Trophoblast cell (in vitro differentiated cells and primary cell): ENCODE measurements at regions not wholly inside any gene's neighbourhood (a gene's known extent, or its start where the extent isn't known, plus 50 kb on each side); places are given as distances from the start of the nearest gene placed in this dataset.
A peak's percentile ranks its signal among the peaks of the same experiment; 100 is the strongest.

ENCODE experiments used
- DNase-seq, 2 donors: peaks; one replicate each; pipeline ENCODE4 v3.0.0-alpha.2; 2016
- H2AFZ ChIP-seq: 2 replicates; pipeline ENCODE4 v1.6.1; 2013; ENCODE audit warnings: low read length, moderate library complexity, mild to moderate bottlenecking; ENCODE audit not compliant: insufficient read depth, poor library complexity
- H2AK5ac ChIP-seq: 2 replicates; pipeline ENCODE4 v1.6.1; 2013; ENCODE audit warnings: mild to moderate bottlenecking, low read length
- H2BK120ac ChIP-seq: 2 replicates; pipeline ENCODE4 v1.6.1; 2013; ENCODE audit warnings: low read length, mild to moderate bottlenecking, moderate library complexity; ENCODE audit not compliant: insufficient read depth, poor library complexity
- H2BK12ac ChIP-seq: 2 replicates; pipeline ENCODE4 v1.6.1; 2013; ENCODE audit warnings: mild to moderate bottlenecking, low read length, moderate library complexity
- H2BK5ac ChIP-seq: 2 replicates; pipeline ENCODE4 v1.6.1; 2013; ENCODE audit warnings: low read length, low read depth, moderate library complexity, mild to moderate bottlenecking; ENCODE audit not compliant: poor library complexity
- H3K14ac ChIP-seq: 2 replicates; pipeline ENCODE4 v1.6.1; 2013; ENCODE audit warnings: mild to moderate bottlenecking, low read length
- H3K18ac ChIP-seq: 2 replicates; pipeline ENCODE4 v1.6.1; 2013; ENCODE audit warnings: mild to moderate bottlenecking, low read length
- H3K23ac ChIP-seq: 2 replicates; pipeline ENCODE4 v1.6.1; 2013; ENCODE audit warnings: low read length
- H3K27ac ChIP-seq: 2 replicates; pipeline ENCODE4 v1.5.1; 2013; ENCODE audit warnings: low read depth, mild to moderate bottlenecking, inconsistent platforms, low read length, moderate library complexity
- H3K27me3 ChIP-seq: 2 replicates; pipeline ENCODE4 v1.6.1; 2013; ENCODE audit warnings: inconsistent platforms, mild to moderate bottlenecking, low read length, moderate library complexity; ENCODE audit not compliant: insufficient read depth
- H3K36me3 ChIP-seq, 2 experiments: 1 replicate in 1 of 2; 2 replicates in 1 of 2; pipeline ENCODE4 v1.6.1; 2013; ENCODE audit warnings: low read length in 2 of 2, mild to moderate bottlenecking in 2 of 2, moderate library complexity in 1 of 2; ENCODE audit not compliant: insufficient read depth in 2 of 2, control insufficient read depth in 1 of 2
- H3K4ac ChIP-seq: 2 replicates; pipeline ENCODE4 v1.6.1; 2013; ENCODE audit warnings: low read depth, mild to moderate bottlenecking, low read length, moderate library complexity
- H3K4me1 ChIP-seq, 2 experiments: 1 replicate in 1 of 2; 2 replicates in 1 of 2; pipeline ENCODE4 v1.6.1; 2013; ENCODE audit warnings: low read length in 2 of 2, mild to moderate bottlenecking in 2 of 2, moderate library complexity in 1 of 2; ENCODE audit not compliant: insufficient read depth in 2 of 2, control insufficient read depth in 1 of 2
- H3K4me2 ChIP-seq: 2 replicates; pipeline ENCODE4 v1.6.1; 2013; ENCODE audit warnings: inconsistent platforms, mild to moderate bottlenecking, low read length, moderate library complexity
- H3K4me3 ChIP-seq: 2 replicates; pipeline ENCODE4 v1.5.1; 2013; ENCODE audit warnings: mild to moderate bottlenecking, low read depth, low read length, inconsistent platforms
- H3K79me1 ChIP-seq: one replicate; pipeline ENCODE4 v1.6.1; 2013; ENCODE audit warnings: low read length
- H3K79me2 ChIP-seq: 2 replicates; pipeline ENCODE4 v1.6.1; 2013; ENCODE audit warnings: low read length, mild to moderate bottlenecking; ENCODE audit not compliant: control insufficient read depth, insufficient read depth, poor library complexity
- H3K9ac ChIP-seq: 2 replicates; pipeline ENCODE4 v1.6.1; 2013; ENCODE audit warnings: mild to moderate bottlenecking, low read length
- H3K9me3 ChIP-seq: 2 replicates; pipeline ENCODE4 v1.6.1; 2013; ENCODE audit warnings: low read depth, mild to moderate bottlenecking, control low read depth, inconsistent platforms, low read length; ENCODE audit not compliant: insufficient read depth
- H4K12ac ChIP-seq: 2 replicates; pipeline ENCODE4 v1.6.1; 2013; ENCODE audit warnings: low read depth, mild to moderate bottlenecking, low read length, moderate library complexity
- H4K8ac ChIP-seq: 2 replicates; pipeline ENCODE4 v1.6.1; 2013; ENCODE audit warnings: low read depth, mild to moderate bottlenecking, low read length, moderate library complexity
- H4K91ac ChIP-seq: one replicate; pipeline ENCODE4 v1.6.1; 2013; ENCODE audit warnings: low read depth, mild to moderate bottlenecking, low read length, moderate library complexity
- WGBS: extraction: QIAGEN DNeasy Blood & Tissue Kit; methylation state at CpG from one replicate; pipeline ENCODE4 v1.1.7; 2013; ENCODE audit warnings: missing lambda C conversion rate; ENCODE audit not compliant: insufficient read length, insufficient coverage; ENCODE audit errors: extremely low coverage; 5-methylcytosine and 5-hydroxymethylcytosine counted together

GRCh38 chr22:49515475-49515874 is 312.2 kb downstream of the BRD1 start:
- no peak overlapping the region for H4K91ac ChIP-seq
- DNase-seq, result peak in 1 of 2 donors; percentile 40
- no peaks in the 10 kb centered on the region for H3K27me3 ChIP-seq
- H2AK5ac ChIP-seq, result no peak overlapping the region
- no peaks in the 10 kb centered on the region for H3K4me1 ChIP-seq
- no peak overlapping the region for H3K9ac ChIP-seq
- no peak overlapping the region for H2BK12ac ChIP-seq
- H2BK120ac ChIP-seq, result no peak overlapping the region
- no peak overlapping the region for H4K12ac ChIP-seq
- no peak overlapping the region for H3K14ac ChIP-seq
- H3K79me2 ChIP-seq, result no peaks in the 10 kb centered on the region
- H3K4me3 ChIP-seq, result no peak overlapping the region
- H4K8ac ChIP-seq, result no peak overlapping the region
- no peak overlapping the region for H3K23ac ChIP-seq
- no peak overlapping the region for H3K27ac ChIP-seq
- H3K4ac ChIP-seq, result no peak overlapping the region
- peaks cover 6% of the 10 kb centered on the region for H3K9me3 ChIP-seq
- peaks cover 0 to 3% of the 10 kb centered on the region in 2 experiments for H3K36me3 ChIP-seq
- H2AFZ ChIP-seq, result no peak overlapping the region
- no peak overlapping the region for H2BK5ac ChIP-seq
- no peak overlapping the region for H3K4me2 ChIP-seq
- H3K18ac ChIP-seq, result no peak overlapping the region
- no peaks in the 10 kb centered on the region for H3K79me1 ChIP-seq
- no CpG with 5 or more reads among the region's 11 CpGs for WGBS

DNA sequence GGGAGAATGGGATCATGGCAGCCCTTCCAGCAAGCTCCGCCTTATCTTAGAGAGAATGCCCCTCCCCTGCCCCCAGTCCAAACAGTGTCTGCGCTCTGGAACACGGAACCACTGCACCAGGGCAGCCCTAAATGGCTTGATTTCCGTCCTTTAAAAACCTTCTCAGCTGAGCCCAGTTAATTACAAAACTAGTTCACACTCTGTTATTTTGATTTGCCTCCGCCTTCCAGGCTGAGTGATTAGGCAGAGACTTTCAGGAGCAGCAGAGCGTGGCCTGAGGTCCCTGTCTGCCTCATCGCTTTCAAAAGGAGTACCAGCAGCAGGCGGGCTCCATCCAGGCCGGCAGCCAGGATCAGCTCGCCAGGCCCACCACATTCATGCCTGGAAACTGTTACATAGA is 313.0 kb downstream of the BRD1 start:
- Histone ChIP-seq H4K12ac (no peak overlapping the region), H2AK5ac (no peak overlapping the region), H3K79me2 (no peaks in the 10 kb centered on the region), H3K27ac (no peak overlapping the region), H3K4me1 (no peaks in the 10 kb centered on the region), H3K23ac (no peak overlapping the region), H4K8ac (no peak overlapping the region), H3K4me3 (no peak overlapping the region), H3K79me1 (no peaks in the 10 kb centered on the region), H3K14ac (no peak overlapping the region), H3K36me3 (peaks cover 0 to 3% of the 10 kb centered on the region in 2 experiments), H3K4me2 (no peak overlapping the region), H3K18ac (no peak overlapping the region), H3K4ac (no peak overlapping the region), H3K27me3 (no peaks in the 10 kb centered on the region), H2AFZ (no peak overlapping the region), H2BK5ac (no peak overlapping the region), H3K9ac (no peak overlapping the region), H2BK12ac (no peak overlapping the region), H4K91ac (no peak overlapping the region), H3K9me3 (peaks cover 6% of the 10 kb centered on the region), H2BK120ac (no peak overlapping the region)
- no peak for DNase-seq
- WGBS, result no CpG with 5 or more reads among the region's 10 CpGs

DNA sequence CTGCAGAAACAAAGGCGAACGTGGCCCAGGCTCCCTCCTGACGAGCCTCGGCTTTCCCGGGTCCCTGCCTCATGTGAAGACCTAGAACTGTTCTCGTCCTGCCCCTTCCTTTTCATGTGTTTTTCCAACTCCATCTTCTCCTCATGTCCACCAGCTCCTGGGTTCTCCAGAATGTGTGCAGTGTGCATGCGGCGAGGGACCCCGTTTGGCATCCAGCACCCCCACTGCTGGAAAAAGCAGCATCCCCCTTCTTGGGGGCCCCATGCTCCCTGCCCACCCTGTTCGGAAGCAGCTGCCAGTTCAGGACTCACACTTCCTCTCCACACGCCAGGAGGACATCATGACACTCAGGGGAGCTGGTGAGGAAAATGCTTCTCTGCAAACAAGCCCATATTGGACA is 313.5 kb downstream of the BRD1 start:
- H3K4me1 ChIP-seq, result no peaks in the 10 kb centered on the region
- H3K27ac ChIP-seq, result no peak overlapping the region
- no peak overlapping the region for H3K14ac ChIP-seq
- peaks cover 6% of the 10 kb centered on the region for H3K9me3 ChIP-seq
- H3K4me2 ChIP-seq, result no peak overlapping the region
- H3K36me3 ChIP-seq, result peaks cover 0 to 3% of the 10 kb centered on the region in 2 experiments
- H3K27me3 ChIP-seq, result no peaks in the 10 kb centered on the region
- H2BK5ac ChIP-seq, result no peak overlapping the region
- no peak overlapping the region for H4K91ac ChIP-seq
- no peak overlapping the region for H3K4me3 ChIP-seq
- H3K4ac ChIP-seq, result no peak overlapping the region
- no peaks in the 10 kb centered on the region for H3K79me1 ChIP-seq
- DNase-seq, result no peak
- H3K18ac ChIP-seq, result no peak overlapping the region
- no peak overlapping the region for H2BK120ac ChIP-seq
- H2AK5ac ChIP-seq, result no peak overlapping the region
- no peak overlapping the region for H3K23ac ChIP-seq
- no CpG with 5 or more reads among the region's 11 CpGs for WGBS
- H2AFZ ChIP-seq, result no peak overlapping the region
- H2BK12ac ChIP-seq, result no peak overlapping the region
- no peak overlapping the region for H4K12ac ChIP-seq
- no peaks in the 10 kb centered on the region for H3K79me2 ChIP-seq
- no peak overlapping the region for H3K9ac ChIP-seq
- no peak overlapping the region for H4K8ac ChIP-seq

DNA sequence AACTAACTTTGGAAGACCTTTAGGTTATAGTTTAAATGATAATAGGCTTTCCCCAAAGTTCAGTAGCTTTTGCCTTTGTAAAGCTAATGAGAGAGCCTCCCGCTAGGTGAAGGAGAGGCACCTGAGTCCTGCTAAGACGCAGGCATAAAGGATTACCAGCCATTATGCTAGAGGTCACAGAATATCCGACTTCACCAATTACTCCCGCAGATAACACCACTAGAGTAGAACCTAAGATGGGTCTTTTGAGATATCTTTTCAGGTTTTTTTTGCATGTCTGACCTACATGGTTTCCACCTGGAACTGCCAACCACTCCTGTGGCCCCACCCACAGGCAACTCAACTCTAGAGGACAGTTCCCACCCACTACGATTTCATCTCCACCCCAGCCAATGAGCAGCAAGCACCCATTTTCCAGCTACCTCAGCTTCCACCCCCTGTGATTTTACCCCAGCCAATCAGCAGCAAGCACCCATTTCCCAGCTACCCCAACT is 314.3 kb downstream of the BRD1 start:
- WGBS, result no CpG with 5 or more reads among the region's 5 CpGs
- no peak overlapping the region for H4K91ac ChIP-seq
- no peak for DNase-seq

More for the DNA sequence above, 314.3 kb downstream of the BRD1 start:
- Histone ChIP-seq H3K79me1 (no peaks in the 10 kb centered on the region), H3K14ac (no peak overlapping the region), H2AK5ac (no peak overlapping the region), H3K23ac (no peak overlapping the region), H3K18ac (no peak overlapping the region), H3K9me3 (peaks cover 6% of the 10 kb centered on the region), H3K4me2 (no peak overlapping the region), H3K4me1 (no peaks in the 10 kb centered on the region), H3K79me2 (no peaks in the 10 kb centered on the region), H3K4ac (no peak overlapping the region), H2BK12ac (no peak overlapping the region), H3K27ac (no peak overlapping the region), H3K27me3 (no peaks in the 10 kb centered on the region), H4K12ac (no peak overlapping the region), H2BK5ac (no peak overlapping the region), H3K9ac (no peak overlapping the region), H4K8ac (no peak overlapping the region), H2AFZ (no peak overlapping the region), H3K4me3 (no peak overlapping the region), H3K36me3 (peaks cover 0 to 3% of the 10 kb centered on the region in 2 experiments), H2BK120ac (no peak overlapping the region)
